Adrenal gland (tissue), 5 donors: ENCODE measurements at regions not wholly inside any gene's neighbourhood (a gene's known extent, or its start where the extent isn't known, plus 50 kb on each side); places are given as distances from the start of the nearest gene placed in this dataset.

ENCODE experiments used
- POLR2A ChIP-seq, 2 donors: fragments of 450-650 bp; IDR thresholded peaks; one replicate each; pipeline ENCODE4 v1.6.1; 2017; ENCODE audit warnings: antibody characterized with exemption in 2 of 2, mild to moderate bottlenecking in 2 of 2, moderate library complexity in 1 of 2
- TF ChIP-seq, protein P1 (sequence below), 6 experiments: fragments of 450-650 bp in 4 of 6; fragments of 200-600 bp in 2 of 6; sonication (generic) in 1 of 6; IDR thresholded peaks; 1 replicate in 5 of 6; 2 replicates in 1 of 6; pipeline versions ENCODE4 v1.5.1 to v1.8.0; 2016 to 2021; ENCODE audit warnings: antibody characterized with exemption in 6 of 6, mild to moderate bottlenecking in 2 of 6, moderate library complexity in 1 of 6
- donor health status: DM: no; HTN: no; CAD: no.

DNA sequence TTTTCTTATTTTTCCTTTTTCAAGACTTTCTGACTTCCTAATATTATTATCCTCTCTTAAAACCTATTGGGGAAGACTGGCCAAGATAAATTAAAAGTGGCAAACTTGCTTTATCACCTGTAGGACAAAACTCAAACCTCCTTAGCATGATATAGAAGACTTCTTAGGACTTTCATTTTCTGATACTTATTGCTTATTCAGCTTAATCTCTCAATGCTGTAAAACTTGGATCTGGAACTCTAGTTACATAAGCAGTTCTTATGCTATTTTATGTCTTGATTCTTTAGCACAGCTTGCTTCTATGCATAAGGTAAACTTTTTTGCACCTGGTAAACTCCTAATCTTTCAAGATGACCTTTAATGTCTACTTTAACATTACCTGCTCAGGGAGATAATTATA, 382.3 kb upstream of the LRRC7 start:
- TF ChIP-seq, protein P1, sequence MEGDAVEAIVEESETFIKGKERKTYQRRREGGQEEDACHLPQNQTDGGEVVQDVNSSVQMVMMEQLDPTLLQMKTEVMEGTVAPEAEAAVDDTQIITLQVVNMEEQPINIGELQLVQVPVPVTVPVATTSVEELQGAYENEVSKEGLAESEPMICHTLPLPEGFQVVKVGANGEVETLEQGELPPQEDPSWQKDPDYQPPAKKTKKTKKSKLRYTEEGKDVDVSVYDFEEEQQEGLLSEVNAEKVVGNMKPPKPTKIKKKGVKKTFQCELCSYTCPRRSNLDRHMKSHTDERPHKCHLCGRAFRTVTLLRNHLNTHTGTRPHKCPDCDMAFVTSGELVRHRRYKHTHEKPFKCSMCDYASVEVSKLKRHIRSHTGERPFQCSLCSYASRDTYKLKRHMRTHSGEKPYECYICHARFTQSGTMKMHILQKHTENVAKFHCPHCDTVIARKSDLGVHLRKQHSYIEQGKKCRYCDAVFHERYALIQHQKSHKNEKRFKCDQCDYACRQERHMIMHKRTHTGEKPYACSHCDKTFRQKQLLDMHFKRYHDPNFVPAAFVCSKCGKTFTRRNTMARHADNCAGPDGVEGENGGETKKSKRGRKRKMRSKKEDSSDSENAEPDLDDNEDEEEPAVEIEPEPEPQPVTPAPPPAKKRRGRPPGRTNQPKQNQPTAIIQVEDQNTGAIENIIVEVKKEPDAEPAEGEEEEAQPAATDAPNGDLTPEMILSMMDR (IDR thresholded peaks at IDR 0.05) = no peak
- TF ChIP-seq POLR2A (IDR thresholded peaks at IDR 0.05) = no peak
